ENCODE measurements at regions not wholly inside any gene's neighbourhood (a gene's known extent, or its start where the extent isn't known, plus 50 kb on each side); places are given as distances from the start of the nearest gene placed in this dataset.

DNA sequence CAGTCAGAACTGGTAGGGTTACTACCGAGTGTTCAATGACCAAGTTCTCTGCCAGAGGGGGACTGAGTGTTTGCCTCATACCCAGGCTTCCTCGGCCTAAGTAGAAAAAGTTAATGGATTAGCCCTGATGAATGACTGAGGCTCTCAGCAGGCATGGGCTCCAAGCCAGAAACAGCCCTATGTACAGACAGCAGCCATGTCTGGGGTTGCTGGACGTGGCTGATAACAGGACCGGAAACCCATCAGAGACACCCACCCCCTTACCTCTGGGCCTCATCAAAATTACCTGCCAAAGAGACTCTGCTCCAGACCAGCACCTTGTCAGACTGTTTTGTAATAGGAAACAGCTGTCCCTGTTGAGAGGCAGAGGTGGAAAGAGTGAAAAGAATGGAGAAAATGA lies 351.4 kb downstream of the ETS1 start:
- Mint-ChIP-seq H3K27ac (ENCODE audit: unreplicated experiment) (peak overlapping the region; percentile 50), H3K4me1 (no peaks in the 10 kb centered on the region), H3K36me3 (ENCODE audit: low read depth) (no peaks in the 10 kb centered on the region), H3K9me3 (peaks cover 3% of the 10 kb centered on the region), H3K4me3 (no peak overlapping the region), H3K27me3 (ENCODE audit: low read depth) (no peaks in the 10 kb centered on the region)
- DNase-seq (ENCODE audit: low read depth, low spot score): no peak
- TF ChIP-seq, protein P1, sequence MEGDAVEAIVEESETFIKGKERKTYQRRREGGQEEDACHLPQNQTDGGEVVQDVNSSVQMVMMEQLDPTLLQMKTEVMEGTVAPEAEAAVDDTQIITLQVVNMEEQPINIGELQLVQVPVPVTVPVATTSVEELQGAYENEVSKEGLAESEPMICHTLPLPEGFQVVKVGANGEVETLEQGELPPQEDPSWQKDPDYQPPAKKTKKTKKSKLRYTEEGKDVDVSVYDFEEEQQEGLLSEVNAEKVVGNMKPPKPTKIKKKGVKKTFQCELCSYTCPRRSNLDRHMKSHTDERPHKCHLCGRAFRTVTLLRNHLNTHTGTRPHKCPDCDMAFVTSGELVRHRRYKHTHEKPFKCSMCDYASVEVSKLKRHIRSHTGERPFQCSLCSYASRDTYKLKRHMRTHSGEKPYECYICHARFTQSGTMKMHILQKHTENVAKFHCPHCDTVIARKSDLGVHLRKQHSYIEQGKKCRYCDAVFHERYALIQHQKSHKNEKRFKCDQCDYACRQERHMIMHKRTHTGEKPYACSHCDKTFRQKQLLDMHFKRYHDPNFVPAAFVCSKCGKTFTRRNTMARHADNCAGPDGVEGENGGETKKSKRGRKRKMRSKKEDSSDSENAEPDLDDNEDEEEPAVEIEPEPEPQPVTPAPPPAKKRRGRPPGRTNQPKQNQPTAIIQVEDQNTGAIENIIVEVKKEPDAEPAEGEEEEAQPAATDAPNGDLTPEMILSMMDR (conservative IDR thresholded peaks at IDR 0.05): no peak

- H3K9me3 Mint-ChIP-seq: peaks cover 3% of the 10 kb centered on the region
- no peak overlapping the region for H3K27ac Mint-ChIP-seq (ENCODE audit: unreplicated experiment)
Observed at GRCh38 chr11:128235426-128235825, 351.9 kb downstream of the ETS1 start.

DNA sequence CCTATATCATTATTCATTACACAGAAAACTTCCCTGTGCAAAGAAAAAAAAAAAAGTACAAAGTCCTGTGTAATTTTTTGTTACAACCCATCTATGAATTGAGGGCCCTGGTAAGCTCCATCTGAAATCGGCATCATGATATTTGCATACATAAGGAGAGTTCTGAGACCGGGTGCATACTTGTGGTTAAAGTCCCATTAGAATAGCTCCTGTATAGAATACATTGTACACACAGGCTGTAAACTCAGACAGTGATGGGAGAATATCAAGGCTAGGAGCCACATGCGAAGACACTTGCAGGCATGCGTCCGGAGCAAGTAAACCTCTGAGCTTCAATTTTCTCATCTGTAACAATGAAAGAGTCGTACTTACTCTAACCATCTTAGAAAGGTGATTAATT lies 353.2 kb downstream of the ETS1 start:
- Mint-ChIP-seq H3K9me3 (peaks cover 3% of the 10 kb centered on the region), H3K27ac (ENCODE audit: unreplicated experiment) (no peak overlapping the region)

More at GRCh38 chr11:128235426-128235825, 351.9 kb downstream of the ETS1 start:
- Mint-ChIP-seq H3K4me1 (no peaks in the 10 kb centered on the region), H3K4me3 (no peak overlapping the region), H3K36me3 (ENCODE audit: low read depth) (no peaks in the 10 kb centered on the region), H3K27me3 (ENCODE audit: low read depth) (no peaks in the 10 kb centered on the region)
- TF ChIP-seq, protein P1 (conservative IDR thresholded peaks at IDR 0.05): no peak
- DNase-seq (ENCODE audit: low read depth, low spot score): no peak

GRCh38 chr11:128232588-128232987 lies 354.8 kb downstream of the ETS1 start:
- H3K4me1 Mint-ChIP-seq: no peaks in the 10 kb centered on the region
- H3K9me3 Mint-ChIP-seq: peaks cover 3% of the 10 kb centered on the region
- H3K27ac Mint-ChIP-seq (ENCODE audit: unreplicated experiment): no peak overlapping the region
- no peaks in the 10 kb centered on the region for H3K36me3 Mint-ChIP-seq (ENCODE audit: low read depth)
- DNase-seq (ENCODE audit: low read depth, low spot score): no peak
- no peaks in the 10 kb centered on the region for H3K27me3 Mint-ChIP-seq (ENCODE audit: low read depth)
- TF ChIP-seq, protein P1 (conservative IDR thresholded peaks at IDR 0.05): no peak
- no peak overlapping the region for H3K4me3 Mint-ChIP-seq

More for the DNA sequence above, 353.2 kb downstream of the ETS1 start:
- Mint-ChIP-seq H3K27me3 (ENCODE audit: low read depth) (no peaks in the 10 kb centered on the region), H3K36me3 (ENCODE audit: low read depth) (no peaks in the 10 kb centered on the region), H3K4me1 (no peaks in the 10 kb centered on the region), H3K4me3 (no peak overlapping the region)
- TF ChIP-seq, protein P1 (conservative IDR thresholded peaks at IDR 0.05): no peak
- no peak for DNase-seq (ENCODE audit: low read depth, low spot score)

- Mint-ChIP-seq H3K4me3 (no peak overlapping the region), H3K9me3 (peaks cover 3% of the 10 kb centered on the region), H3K27me3 (ENCODE audit: low read depth) (no peaks in the 10 kb centered on the region), H3K27ac (ENCODE audit: unreplicated experiment) (no peak overlapping the region), H3K36me3 (ENCODE audit: low read depth) (no peaks in the 10 kb centered on the region), H3K4me1 (no peaks in the 10 kb centered on the region)
- DNase-seq (ENCODE audit: low read depth, low spot score): no peak
- TF ChIP-seq, protein P1 (conservative IDR thresholded peaks at IDR 0.05): no peak
Observed at GRCh38 chr11:128231845-128232410, 355.4 kb downstream of the ETS1 start.

Data from neural crest cell (in vitro differentiated cells).